Hepatocyte (in vitro differentiated cells): ENCODE measurements at regions not wholly inside any gene's neighbourhood (a gene's known extent, or its start where the extent isn't known, plus 50 kb on each side); places are given as distances from the start of the nearest gene placed in this dataset.

ENCODE experiments used
- EZH2 ChIP-seq: fragments of 200-600 bp; sonication (generic); IDR thresholded peaks from 2 replicates; pipeline ENCODE4 v1.6.1; 2016; ENCODE audit warnings: antibody characterized with exemption, mild to moderate bottlenecking, borderline replicate concordance
- TF ChIP-seq, protein P1 (sequence below): fragments of 200-600 bp; sonication (generic); IDR thresholded peaks from 2 replicates; pipeline ENCODE4 v1.5.1; 2016; ENCODE audit warnings: antibody characterized with exemption, mild to moderate bottlenecking; ENCODE audit not compliant: poor library complexity

DNA sequence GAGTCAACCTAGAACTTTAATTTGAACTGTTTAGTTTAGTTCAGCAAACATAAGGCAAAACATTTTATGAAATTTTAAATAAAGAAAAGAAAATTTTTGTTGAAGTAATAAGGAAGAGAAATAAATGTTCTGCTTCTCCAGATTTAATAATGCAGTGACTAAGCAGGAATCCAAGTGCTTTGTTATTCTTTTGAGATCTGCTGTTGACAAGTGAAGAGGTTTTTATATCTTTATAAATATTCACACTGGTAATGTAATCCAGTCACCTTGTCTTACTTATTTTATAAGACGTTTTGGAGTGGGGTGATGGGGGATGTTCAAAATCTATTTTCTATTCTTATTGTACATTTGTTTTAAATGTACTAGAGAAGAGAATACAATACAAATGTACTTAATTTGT, 725.9 kb upstream of the CCDC179 start:
- TF ChIP-seq, protein P1, sequence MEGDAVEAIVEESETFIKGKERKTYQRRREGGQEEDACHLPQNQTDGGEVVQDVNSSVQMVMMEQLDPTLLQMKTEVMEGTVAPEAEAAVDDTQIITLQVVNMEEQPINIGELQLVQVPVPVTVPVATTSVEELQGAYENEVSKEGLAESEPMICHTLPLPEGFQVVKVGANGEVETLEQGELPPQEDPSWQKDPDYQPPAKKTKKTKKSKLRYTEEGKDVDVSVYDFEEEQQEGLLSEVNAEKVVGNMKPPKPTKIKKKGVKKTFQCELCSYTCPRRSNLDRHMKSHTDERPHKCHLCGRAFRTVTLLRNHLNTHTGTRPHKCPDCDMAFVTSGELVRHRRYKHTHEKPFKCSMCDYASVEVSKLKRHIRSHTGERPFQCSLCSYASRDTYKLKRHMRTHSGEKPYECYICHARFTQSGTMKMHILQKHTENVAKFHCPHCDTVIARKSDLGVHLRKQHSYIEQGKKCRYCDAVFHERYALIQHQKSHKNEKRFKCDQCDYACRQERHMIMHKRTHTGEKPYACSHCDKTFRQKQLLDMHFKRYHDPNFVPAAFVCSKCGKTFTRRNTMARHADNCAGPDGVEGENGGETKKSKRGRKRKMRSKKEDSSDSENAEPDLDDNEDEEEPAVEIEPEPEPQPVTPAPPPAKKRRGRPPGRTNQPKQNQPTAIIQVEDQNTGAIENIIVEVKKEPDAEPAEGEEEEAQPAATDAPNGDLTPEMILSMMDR, result no peak
- TF ChIP-seq EZH2, result no peak
